SKM-1 (cell line): ENCODE measurements at regions not wholly inside any gene's neighbourhood (a gene's known extent, or its start where the extent isn't known, plus 50 kb on each side); places are given as distances from the start of the nearest gene placed in this dataset.
A peak's percentile ranks its signal among the peaks of the same experiment; 100 is the strongest.
"Not testable (repeated sequence)": the region's sequence is repeated elsewhere in the genome, so short reads cannot be mapped to it uniquely, and the experiment has no call there.

Experiments
- DNase-seq: peaks from one replicate; lab custom pipeline; 2025; ENCODE audit not compliant: unreplicated experiment; lab: John Stamatoyannopoulos, UW

GRCh38 chr5:99349787-99350186, 421.0 kb upstream of the CHD1 start:
- no peak for DNase-seq

GRCh38 chr5:99348597-99348996, 419.8 kb upstream of the CHD1 start:
- no peak for DNase-seq

GRCh38 chr5:99339758-99340157, 411.0 kb upstream of the CHD1 start:
- DNase-seq, result not testable (repeated sequence)

GRCh38 chr5:99334936-99335335, 406.1 kb upstream of the CHD1 start:
- no peak for DNase-seq

GRCh38 chr5:99331061-99331460, 402.3 kb upstream of the CHD1 start:
- no peak for DNase-seq

GRCh38 chr5:99320436-99320835, 391.6 kb upstream of the CHD1 start:
- DNase-seq, result no peak

- DNase-seq, result no peak
Measured at GRCh38 chr5:99317136-99317535, 388.3 kb upstream of the CHD1 start.

- DNase-seq, result no peak
Measured at GRCh38 chr5:99316484-99316883, 387.7 kb upstream of the CHD1 start.

GRCh38 chr5:99315413-99316183, 386.8 kb upstream of the CHD1 start:
- DNase-seq, result peak; percentile 48

- DNase-seq, result no peak
Measured at GRCh38 chr5:99314721-99315120, 385.9 kb upstream of the CHD1 start.

GRCh38 chr5:99308131-99308530, 379.3 kb upstream of the CHD1 start:
- peak; percentile 42 for DNase-seq

GRCh38 chr5:99305045-99305580, 376.3 kb upstream of the CHD1 start:
- DNase-seq, result no peak

GRCh38 chr5:99285606-99286005, 356.8 kb upstream of the CHD1 start:
- no peak for DNase-seq

- DNase-seq, result no peak
Measured at GRCh38 chr5:99275128-99275527, 346.3 kb upstream of the CHD1 start.

GRCh38 chr5:99272576-99272975, 343.8 kb upstream of the CHD1 start:
- DNase-seq, result no peak

- DNase-seq, result no peak
Measured at GRCh38 chr5:99258819-99259218, 330.0 kb upstream of the CHD1 start.

GRCh38 chr5:99248066-99248465, 319.3 kb upstream of the CHD1 start:
- DNase-seq, result no peak

- DNase-seq, result no peak
Measured at GRCh38 chr5:99247346-99247745, 318.5 kb upstream of the CHD1 start.

GRCh38 chr5:99243111-99243510, 314.3 kb upstream of the CHD1 start:
- DNase-seq, result no peak

- no peak for DNase-seq
Measured at GRCh38 chr5:99239826-99240360, 311.1 kb upstream of the CHD1 start.

- no peak for DNase-seq
Measured at GRCh38 chr5:99191206-99191745, 262.5 kb upstream of the CHD1 start.

GRCh38 chr5:99187611-99188010, 258.8 kb upstream of the CHD1 start:
- no peak for DNase-seq
